ENCODE measurements at regions not wholly inside any gene's neighbourhood (a gene's known extent, or its start where the extent isn't known, plus 50 kb on each side); places are given as distances from the start of the nearest gene placed in this dataset.

DNA sequence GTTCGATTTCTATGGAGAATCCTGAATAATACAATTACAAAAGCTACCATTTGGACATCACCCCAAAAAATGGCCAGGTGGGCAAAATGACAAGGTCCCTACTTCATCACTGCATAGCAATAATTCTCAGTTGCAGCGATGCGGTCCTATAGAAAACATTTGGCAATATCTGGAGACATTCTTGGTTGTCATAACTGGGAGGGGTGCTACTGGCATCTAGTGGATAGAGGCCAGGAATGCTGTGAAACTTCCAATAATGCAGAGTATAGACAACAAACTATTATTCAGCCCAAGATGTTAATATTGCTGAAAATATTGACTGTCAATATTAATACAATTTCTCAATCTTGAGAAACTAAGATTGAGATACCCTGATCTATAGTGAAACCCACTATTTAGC lies 637.8 kb upstream of the PKDCC start:
- peaks cover 0 to 9% (median 0%) of the 10 kb centered on the region in 3 donors for H3K4me1 ChIP-seq
- no peak for ATAC-seq
- no peaks in the 10 kb centered on the region for H3K9me3 ChIP-seq
- no peaks in the 10 kb centered on the region for H3K36me3 ChIP-seq
- no peak overlapping the region for H3K27ac ChIP-seq
- TF ChIP-seq, protein P1, sequence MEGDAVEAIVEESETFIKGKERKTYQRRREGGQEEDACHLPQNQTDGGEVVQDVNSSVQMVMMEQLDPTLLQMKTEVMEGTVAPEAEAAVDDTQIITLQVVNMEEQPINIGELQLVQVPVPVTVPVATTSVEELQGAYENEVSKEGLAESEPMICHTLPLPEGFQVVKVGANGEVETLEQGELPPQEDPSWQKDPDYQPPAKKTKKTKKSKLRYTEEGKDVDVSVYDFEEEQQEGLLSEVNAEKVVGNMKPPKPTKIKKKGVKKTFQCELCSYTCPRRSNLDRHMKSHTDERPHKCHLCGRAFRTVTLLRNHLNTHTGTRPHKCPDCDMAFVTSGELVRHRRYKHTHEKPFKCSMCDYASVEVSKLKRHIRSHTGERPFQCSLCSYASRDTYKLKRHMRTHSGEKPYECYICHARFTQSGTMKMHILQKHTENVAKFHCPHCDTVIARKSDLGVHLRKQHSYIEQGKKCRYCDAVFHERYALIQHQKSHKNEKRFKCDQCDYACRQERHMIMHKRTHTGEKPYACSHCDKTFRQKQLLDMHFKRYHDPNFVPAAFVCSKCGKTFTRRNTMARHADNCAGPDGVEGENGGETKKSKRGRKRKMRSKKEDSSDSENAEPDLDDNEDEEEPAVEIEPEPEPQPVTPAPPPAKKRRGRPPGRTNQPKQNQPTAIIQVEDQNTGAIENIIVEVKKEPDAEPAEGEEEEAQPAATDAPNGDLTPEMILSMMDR (IDR thresholded peaks at IDR 0.05): no peak
- no peak for TF ChIP-seq POLR2A (IDR thresholded peaks at IDR 0.05)
- WGBS, 2 donors (ENCODE audit: low coverage in 1 of 2): 82% methylated on average over 3 of the region's 3 CpGs; no CpG with 5 or more reads in 1 of the 2 donors
- H3K27me3 ChIP-seq: no peaks in the 10 kb centered on the region
- H3K4me3 ChIP-seq: no peak overlapping the region

DNA sequence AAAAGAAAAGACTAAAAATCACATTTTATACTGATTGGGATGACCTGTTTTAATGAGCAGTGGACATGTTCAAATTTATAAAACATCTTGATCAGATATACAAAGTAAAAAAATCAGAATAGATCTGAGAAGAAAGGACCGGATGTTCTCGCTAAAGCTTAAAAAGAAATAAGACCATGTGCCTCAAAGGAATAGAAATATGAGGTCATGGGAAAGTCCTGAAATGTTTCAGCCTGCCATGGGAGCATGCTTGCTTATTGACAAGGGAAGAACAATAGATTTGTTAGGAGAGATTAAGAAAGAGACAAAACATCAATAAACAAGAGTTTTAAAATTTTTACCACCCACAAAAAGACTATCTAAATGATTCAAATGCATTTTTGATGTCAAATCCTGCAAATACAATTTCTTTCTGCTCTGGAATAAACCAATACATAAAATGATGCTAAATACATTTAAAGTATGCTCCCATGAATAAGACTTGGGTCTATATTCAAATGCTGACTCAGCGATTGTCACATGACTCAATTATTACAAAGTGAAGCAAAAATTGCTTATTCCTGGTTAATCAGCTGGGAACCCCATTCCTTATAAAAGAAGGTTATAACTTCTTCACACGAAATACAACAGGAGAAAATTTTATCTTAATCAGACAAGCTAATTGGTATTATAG lies 633.9 kb upstream of the PKDCC start:
- Histone ChIP-seq H3K27ac (no peak overlapping the region), H3K4me1 (no peaks in the 10 kb centered on the region), H3K4me3 (no peak overlapping the region), H3K9me3 (no peaks in the 10 kb centered on the region), H3K27me3 (no peaks in the 10 kb centered on the region), H3K36me3 (no peaks in the 10 kb centered on the region)
- 57 to 60% methylated on average over 4 of the region's 4 CpGs for WGBS, 2 donors (ENCODE audit: low coverage in 1 of 2)
- no peak for ATAC-seq
- no peak for TF ChIP-seq POLR2AphosphoS5 (IDR thresholded peaks at IDR 0.05)
- TF ChIP-seq, protein P1 (IDR thresholded peaks at IDR 0.05): no peak
- TF ChIP-seq POLR2A (IDR thresholded peaks at IDR 0.05): no peak
- TF ChIP-seq EP300 (IDR thresholded peaks at IDR 0.05): no peak

DNA sequence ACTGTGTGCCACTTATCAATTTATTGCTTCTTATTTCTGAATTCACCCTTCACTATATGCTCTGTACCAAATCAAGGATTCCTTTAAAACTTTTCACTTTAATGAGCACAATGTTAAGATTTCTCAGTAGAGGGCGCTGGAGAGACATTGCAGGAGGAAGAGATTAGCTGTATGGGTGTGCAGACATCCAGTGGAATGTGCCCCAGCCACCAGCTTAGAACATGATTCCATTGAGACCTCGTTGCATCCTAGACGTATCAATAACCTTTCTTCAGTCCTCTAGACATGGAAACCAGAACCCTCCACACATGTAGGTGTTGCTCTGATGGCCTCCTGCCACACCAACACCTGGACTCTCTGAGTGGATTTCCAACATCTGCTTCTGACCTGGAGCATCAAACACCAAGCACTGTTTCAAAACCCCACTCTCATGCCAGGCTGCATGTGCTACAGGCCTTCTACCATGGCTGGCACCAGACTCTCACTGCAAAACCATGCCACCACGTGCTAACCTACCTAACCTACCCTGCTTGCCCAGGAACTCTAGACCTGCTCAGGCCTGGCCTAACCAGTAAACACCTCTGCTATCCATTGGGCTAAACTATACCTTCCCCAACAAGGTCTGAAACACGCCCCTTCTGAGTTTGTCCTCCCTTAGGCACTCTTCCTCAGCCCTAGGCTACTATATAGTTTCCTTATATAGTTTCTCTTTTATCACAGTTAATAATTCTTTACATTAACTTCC lies 633.2 kb upstream of the PKDCC start:
- Histone ChIP-seq H3K27ac (no peak overlapping the region), H3K4me1 (peaks cover 0 to 4% (median 0%) of the 10 kb centered on the region in 3 donors), H3K27me3 (no peaks in the 10 kb centered on the region), H3K9me3 (no peaks in the 10 kb centered on the region), H3K4me3 (no peak overlapping the region), H3K36me3 (no peaks in the 10 kb centered on the region)
- TF ChIP-seq POLR2A (IDR thresholded peaks at IDR 0.05) (no peak), POLR2AphosphoS5 (IDR thresholded peaks at IDR 0.05) (no peak), EP300 (IDR thresholded peaks at IDR 0.05) (no peak)
- TF ChIP-seq, protein P1 (IDR thresholded peaks at IDR 0.05): peak in 3 of 4 experiments; percentile 31 to 50 (median 40)
- 58 to 59% methylated on average over 3 to 5 of the region's 5 CpGs for WGBS, 2 donors (ENCODE audit: low coverage in 1 of 2)
- no peak for ATAC-seq

DNA sequence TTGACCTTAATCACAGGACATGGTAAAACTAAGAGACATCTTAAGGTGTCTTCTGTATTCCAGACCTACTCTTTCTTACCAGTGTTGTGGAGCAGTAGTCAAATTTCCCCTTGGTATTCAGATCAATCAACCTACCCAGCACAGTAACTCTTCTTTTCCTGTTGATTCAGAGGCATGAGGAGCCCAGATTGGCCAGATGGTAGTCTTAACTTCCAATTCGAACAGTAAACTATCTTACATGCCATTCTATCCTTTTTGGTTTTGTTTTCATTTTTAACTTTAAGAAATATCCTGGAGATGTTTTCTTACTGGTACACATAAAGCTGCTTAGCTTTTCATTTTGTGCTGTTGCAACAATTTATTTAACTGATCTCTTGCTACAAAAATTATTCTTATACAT lies 630.3 kb upstream of the PKDCC start:
- 64 to 71% methylated on average over 1 of the region's 1 CpG for WGBS, 2 donors (ENCODE audit: low coverage in 1 of 2)
- H3K36me3 ChIP-seq: no peaks in the 10 kb centered on the region
- ATAC-seq: no peak

More for the DNA sequence above, 630.3 kb upstream of the PKDCC start:
- H3K27me3 ChIP-seq: no peaks in the 10 kb centered on the region
- no peaks in the 10 kb centered on the region for H3K9me3 ChIP-seq
- TF ChIP-seq POLR2A (IDR thresholded peaks at IDR 0.05) (no peak), EP300 (IDR thresholded peaks at IDR 0.05) (no peak), POLR2AphosphoS5 (IDR thresholded peaks at IDR 0.05) (no peak)
- TF ChIP-seq, protein P1 (IDR thresholded peaks at IDR 0.05): no peak
- peaks cover 0 to 19% (median 0%) of the 10 kb centered on the region in 3 donors for H3K4me1 ChIP-seq
- H3K4me3 ChIP-seq: no peak overlapping the region
- no peak overlapping the region for H3K27ac ChIP-seq
